ENCODE measurements at regions not wholly inside any gene's neighbourhood (a gene's known extent, or its start where the extent isn't known, plus 50 kb on each side); places are given as distances from the start of the nearest gene placed in this dataset.
"Not testable (repeated sequence)": the region's sequence is repeated elsewhere in the genome, so short reads cannot be mapped to it uniquely, and the experiment has no call there.

DNA sequence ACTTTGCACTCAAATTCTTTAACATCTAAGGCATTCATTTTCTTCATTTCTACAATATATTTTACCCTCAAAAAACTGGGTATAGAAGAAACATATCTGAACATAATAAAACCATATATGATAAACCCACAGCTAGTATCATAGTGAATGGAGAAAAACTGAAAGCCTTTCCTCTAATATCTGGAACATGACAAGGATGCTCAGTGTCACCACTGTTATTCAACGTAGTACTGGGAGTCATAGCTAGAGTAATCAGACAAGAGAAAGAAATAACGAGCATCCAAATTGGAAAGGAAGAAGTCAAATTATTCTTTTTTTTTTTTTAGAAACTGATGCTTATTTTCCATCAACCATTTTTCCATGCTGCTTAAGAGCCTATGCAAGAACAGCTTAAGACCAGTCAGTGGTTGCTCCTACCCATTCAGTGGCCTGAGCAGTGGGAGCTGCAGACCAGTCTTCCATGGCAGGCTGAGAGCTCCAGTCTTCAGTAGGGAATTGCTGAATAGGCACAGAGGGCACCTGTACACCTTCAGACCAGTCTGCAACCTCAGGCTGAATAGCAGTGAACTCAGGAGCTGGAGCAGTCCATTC, 58.0 kb upstream of the RAP1B start:
- H4K20me1 ChIP-seq (ENCODE audit: control insufficient read depth, extremely low read depth, insufficient read depth, low read length); H3K9ac ChIP-seq (ENCODE audit: control insufficient read depth, extremely low read depth, insufficient read depth, low read length); H3K9me1 ChIP-seq (ENCODE audit: control insufficient read depth, extremely low read depth, insufficient read depth, low read length); dilution Hi-C loops (cut with MboI; ENCODE audit: extremely low pct_ligation_motif_present, low sequenced_read_pairs); H3K27ac ChIP-seq (ENCODE audit: control insufficient read depth, insufficient read depth, low read length); H3K4me2 ChIP-seq (ENCODE audit: control insufficient read depth, extremely low read depth, insufficient read depth, low read depth, low read length); H3K4me3 ChIP-seq (ENCODE audit: control insufficient read depth in 2 of 3, extremely low read depth in 1 of 3, insufficient read depth in 2 of 3, low read depth in 1 of 3, low read length in 3 of 3); H3K27me3 ChIP-seq (ENCODE audit: control insufficient read depth, extremely low read depth, insufficient read depth, low read length); H3K36me3 ChIP-seq (ENCODE audit: control insufficient read depth in 2 of 2, extremely low read depth in 1 of 2, insufficient read depth in 2 of 2, low read length in 2 of 2); DNase-seq (ENCODE audit: low read depth, low spot score); H3K79me2 ChIP-seq (ENCODE audit: control insufficient read depth, insufficient read depth, low read length); FAIRE-seq; H3K9me3 ChIP-seq (ENCODE audit: control insufficient read depth, low read depth, low read length); H2AFZ ChIP-seq (ENCODE audit: control insufficient read depth, low read length): not testable (repeated sequence)
- peaks cover 10% of the 10 kb centered on the region for H3K4me1 ChIP-seq (ENCODE audit: control insufficient read depth, extremely low read depth, insufficient read depth, low read length)

DNA sequence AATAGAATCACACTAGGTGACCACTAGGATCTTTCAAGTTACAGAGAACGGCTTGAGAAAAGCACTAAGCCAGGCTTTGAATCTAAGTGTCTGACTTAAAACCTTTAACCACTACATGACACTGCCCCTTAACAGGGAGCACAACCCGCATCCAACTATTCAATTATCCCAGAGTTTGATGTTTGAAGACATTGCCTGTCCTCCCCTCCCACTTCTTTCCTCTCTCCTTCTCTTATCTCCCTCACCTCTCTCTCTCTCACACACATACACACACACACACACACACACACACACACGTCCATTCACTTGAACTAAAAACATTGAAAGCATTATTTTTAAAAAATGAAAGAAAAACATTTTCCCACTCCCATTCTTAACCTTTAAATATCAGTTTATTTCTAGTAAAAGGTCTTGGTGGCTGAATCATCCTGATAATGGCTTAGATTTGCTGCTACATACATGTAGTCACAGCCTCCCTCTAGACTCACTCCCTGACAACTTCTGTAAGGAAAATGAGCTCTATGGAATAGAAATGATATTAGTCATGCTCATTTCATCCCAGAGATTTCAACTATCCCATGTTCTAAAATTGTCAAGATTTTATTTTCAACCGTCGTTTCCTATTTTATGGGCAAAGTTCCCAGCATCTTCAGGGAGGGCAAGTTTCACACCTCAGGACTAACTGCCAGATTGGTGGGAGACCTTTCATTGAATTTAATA, 53.5 kb upstream of the RAP1B start:
- DNase-seq (ENCODE audit: low read depth, low spot score) (peak; percentile 15), FAIRE-seq (peak; percentile 55)
- Histone ChIP-seq H3K4me2 (ENCODE audit: control insufficient read depth, extremely low read depth, insufficient read depth, low read depth, low read length) (peak overlapping the region; percentile 54), H3K36me3 (ENCODE audit: control insufficient read depth in 2 of 2, extremely low read depth in 1 of 2, insufficient read depth in 2 of 2, low read length in 2 of 2) (no peaks in the 10 kb centered on the region), H3K9me1 (ENCODE audit: control insufficient read depth, extremely low read depth, insufficient read depth, low read length) (no peaks in the 10 kb centered on the region), H3K27ac (ENCODE audit: control insufficient read depth, insufficient read depth, low read length) (no peak overlapping the region), H3K4me1 (ENCODE audit: control insufficient read depth, extremely low read depth, insufficient read depth, low read length) (peaks cover 23% of the 10 kb centered on the region), H2AFZ (ENCODE audit: control insufficient read depth, low read length) (peak overlapping the region; percentile 43), H3K4me3 (ENCODE audit: control insufficient read depth in 2 of 3, extremely low read depth in 1 of 3, insufficient read depth in 2 of 3, low read depth in 1 of 3, low read length in 3 of 3) (no peak overlapping the region), H3K79me2 (ENCODE audit: control insufficient read depth, insufficient read depth, low read length) (no peaks in the 10 kb centered on the region), H4K20me1 (ENCODE audit: control insufficient read depth, extremely low read depth, insufficient read depth, low read length) (no peaks in the 10 kb centered on the region), H3K9me3 (ENCODE audit: control insufficient read depth, low read depth, low read length) (no peaks in the 10 kb centered on the region), H3K9ac (ENCODE audit: control insufficient read depth, extremely low read depth, insufficient read depth, low read length) (peak overlapping the region; percentile 2), H3K27me3 (ENCODE audit: control insufficient read depth, extremely low read depth, insufficient read depth, low read length) (no peaks in the 10 kb centered on the region)
- dilution Hi-C loops (cut with MboI; ENCODE audit: extremely low pct_ligation_motif_present, low sequenced_read_pairs) = no loop called here
- TF ChIP-seq, protein P1, sequence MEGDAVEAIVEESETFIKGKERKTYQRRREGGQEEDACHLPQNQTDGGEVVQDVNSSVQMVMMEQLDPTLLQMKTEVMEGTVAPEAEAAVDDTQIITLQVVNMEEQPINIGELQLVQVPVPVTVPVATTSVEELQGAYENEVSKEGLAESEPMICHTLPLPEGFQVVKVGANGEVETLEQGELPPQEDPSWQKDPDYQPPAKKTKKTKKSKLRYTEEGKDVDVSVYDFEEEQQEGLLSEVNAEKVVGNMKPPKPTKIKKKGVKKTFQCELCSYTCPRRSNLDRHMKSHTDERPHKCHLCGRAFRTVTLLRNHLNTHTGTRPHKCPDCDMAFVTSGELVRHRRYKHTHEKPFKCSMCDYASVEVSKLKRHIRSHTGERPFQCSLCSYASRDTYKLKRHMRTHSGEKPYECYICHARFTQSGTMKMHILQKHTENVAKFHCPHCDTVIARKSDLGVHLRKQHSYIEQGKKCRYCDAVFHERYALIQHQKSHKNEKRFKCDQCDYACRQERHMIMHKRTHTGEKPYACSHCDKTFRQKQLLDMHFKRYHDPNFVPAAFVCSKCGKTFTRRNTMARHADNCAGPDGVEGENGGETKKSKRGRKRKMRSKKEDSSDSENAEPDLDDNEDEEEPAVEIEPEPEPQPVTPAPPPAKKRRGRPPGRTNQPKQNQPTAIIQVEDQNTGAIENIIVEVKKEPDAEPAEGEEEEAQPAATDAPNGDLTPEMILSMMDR (optimal IDR thresholded peaks at IDR 0.05 in 1 of 3, IDR thresholded peaks at IDR 0.05 in 1 of 3, conservative IDR thresholded peaks at IDR 0.05 in 1 of 3; ENCODE audit: extremely low read depth in 1 of 3, insufficient read depth in 2 of 3, low read length in 3 of 3) = no peak
- no peak for TF ChIP-seq EZH2 (IDR thresholded peaks at IDR 0.05; ENCODE audit: low read length)

Data from keratinocyte (primary cell).